RKO (cell line): ENCODE measurements at regions not wholly inside any gene's neighbourhood (a gene's known extent, or its start where the extent isn't known, plus 50 kb on each side); places are given as distances from the start of the nearest gene placed in this dataset.

ENCODE experiments used
- DNase-seq: peaks from one replicate; pipeline ENCODE4 v3.0.0-alpha.2; 2016; ENCODE audit warnings: low spot score

DNA sequence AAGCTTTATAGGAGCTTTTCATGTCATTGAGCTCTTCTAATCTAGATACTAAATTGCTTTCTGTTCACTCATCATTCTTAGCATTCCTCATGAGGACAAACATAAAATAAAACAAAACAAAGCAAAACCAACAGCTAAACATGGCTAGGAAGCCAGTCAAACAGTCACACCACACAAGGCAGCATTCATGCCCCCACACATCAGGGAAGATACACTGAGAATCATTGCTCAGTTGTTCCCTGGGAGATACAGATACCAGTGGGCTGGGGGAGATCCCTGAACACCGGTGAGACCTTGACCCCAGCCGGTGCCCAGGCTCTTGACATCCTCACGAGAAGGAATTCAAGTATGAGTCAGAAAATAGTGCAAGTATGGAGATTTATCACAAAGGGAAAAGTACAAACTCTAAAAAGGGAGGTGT is 177.9 kb upstream of the ARL4C start:
- no peak for DNase-seq

DNA sequence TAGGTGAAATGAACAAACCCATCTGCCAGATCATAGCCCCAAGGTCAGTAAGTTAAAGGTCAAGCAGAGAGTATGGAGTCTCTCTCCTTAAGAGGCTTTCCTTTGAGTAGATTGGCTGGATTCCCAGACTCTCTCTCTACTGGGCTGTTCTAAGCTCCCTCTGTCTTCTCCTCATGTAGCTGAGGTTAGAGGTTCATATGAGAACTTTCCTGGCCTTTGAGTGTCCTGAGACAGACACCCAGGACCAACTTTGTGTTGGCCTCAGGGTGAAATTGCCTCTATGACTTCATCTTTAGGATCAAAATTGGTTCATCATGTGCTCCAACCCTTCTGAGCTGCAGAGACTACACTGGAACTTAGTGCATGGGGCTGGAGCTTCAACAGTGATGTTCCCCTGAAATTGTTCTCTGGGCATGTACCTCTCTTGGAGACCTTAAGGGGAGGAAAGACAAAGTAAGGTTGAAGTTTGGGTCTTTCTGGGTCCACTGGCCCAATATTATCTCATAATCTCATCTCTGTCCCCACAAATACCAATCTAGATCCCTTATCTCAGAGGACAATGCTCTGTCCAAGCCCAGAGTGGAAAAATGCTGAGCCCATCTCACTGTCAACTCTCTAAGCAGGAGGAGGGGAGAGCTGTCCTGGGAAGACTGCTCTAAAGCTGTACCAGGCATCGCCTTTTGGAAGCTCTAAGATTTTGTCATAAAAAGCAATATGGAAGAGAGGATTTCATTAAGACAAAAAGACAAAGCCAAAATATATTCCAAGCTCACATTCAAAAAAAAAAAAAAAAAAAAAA is 177.3 kb upstream of the ARL4C start:
- no peak for DNase-seq

- DNase-seq = no peak
Measured at GRCh38 chr2:234673501-234673900, 176.6 kb upstream of the ARL4C start.

GRCh38 chr2:234672498-234673150 is 175.7 kb upstream of the ARL4C start:
- no peak for DNase-seq

DNA sequence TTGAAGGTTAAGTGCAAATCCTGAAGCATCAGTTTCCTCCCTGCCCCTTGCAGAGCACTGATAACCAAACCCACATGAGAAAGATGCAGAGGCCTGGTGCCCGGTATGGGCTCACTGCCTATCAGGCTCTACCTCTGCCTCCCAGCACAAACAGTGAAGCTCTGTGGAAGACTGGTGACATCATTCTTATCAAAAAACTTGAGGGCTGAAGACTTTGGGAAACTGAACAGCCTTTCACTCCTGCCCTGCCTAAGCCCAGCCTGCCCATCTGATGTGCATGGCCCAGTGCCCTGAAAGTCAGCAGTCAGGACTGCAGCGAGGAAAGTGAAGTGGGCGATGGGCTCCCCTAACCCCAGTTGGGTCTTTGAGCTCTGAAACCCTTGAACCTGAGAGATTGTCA is 174.8 kb upstream of the ARL4C start:
- DNase-seq = no peak

- DNase-seq = no peak
Measured at GRCh38 chr2:234671231-234671630, 174.3 kb upstream of the ARL4C start.

- DNase-seq = no peak
Measured at GRCh38 chr2:234670806-234671205, 173.9 kb upstream of the ARL4C start.

DNA sequence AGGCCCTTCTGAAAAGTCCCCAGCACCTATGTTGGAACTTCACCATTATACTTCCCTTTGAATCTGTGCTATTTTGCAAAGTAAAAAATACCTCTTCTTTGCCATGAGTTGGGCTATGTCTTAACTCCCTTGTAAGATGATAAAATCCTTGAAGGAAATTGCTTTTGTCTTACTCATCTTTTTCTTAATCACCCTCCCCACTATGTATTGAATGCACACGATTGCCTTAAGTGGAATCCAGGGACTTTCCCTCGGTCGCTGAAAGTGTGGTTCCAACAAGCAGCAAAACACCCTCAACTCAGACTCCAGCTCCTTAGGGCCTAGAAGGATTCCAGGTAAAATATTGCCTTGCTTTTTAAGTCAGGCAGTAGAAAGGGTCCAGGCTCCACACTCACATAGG is 173.2 kb upstream of the ARL4C start:
- DNase-seq = no peak

- DNase-seq = no peak
Measured at GRCh38 chr2:234669621-234670020, 172.7 kb upstream of the ARL4C start.

DNA sequence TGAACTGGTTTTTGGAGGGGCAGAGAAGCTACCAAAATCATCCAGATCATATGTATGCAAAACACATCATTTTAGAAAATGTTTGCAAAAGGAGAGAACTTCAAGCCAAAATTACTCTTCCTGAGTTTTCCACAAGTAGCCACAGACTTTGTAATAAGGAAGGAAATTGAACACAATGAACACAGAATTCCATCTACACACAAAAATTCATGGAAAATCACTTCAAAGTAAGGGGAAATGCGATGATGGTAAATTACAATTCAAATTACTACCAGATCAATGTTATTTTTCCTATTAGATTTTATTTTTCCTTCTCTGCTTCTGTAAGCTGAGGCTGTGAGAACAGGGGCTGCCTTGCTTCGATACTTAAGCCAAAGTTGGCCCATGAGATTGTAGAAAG is 172.1 kb upstream of the ARL4C start:
- DNase-seq = no peak

GRCh38 chr2:234666911-234667310 is 170.0 kb upstream of the ARL4C start:
- DNase-seq = no peak

GRCh38 chr2:234665304-234665703 is 168.4 kb upstream of the ARL4C start:
- DNase-seq = no peak

DNA sequence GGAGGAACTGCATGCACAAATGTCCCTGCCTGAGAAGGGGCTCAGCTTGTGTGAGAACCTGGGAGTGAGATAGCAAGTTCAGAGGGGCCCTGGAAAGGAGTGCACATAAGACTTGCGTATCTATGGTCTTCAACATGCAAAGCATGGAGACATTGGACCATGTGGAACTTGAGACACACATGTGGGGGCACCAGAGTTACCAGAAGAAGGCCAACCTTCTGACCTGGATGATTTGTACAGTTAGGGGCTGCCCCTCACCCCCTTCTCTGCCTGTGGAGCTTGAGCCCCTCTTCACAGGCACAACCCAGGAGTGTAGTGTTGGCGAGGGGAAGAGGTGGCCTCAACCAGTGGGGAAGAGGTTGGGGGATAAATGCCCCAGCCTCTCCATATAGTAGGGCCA is 165.0 kb upstream of the ARL4C start:
- DNase-seq = no peak

DNA sequence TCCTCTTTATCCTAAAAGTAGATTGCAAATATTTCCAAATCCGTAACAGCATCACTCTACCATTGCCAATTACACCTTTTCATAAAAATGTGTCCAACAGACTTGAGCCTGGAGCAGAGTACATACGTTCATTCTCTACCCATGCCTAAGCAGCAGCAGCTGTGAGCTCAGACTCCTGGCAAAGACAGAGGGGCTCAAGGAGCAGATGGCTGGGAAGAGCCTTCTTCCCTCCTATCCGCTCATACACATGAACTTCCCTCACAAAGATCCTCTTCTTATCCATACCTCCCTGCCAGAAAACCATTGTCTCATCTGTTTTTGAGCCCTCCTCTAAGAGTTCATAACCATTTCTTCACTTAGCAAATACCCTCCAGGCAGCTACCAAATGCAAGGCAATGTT is 164.3 kb upstream of the ARL4C start:
- DNase-seq = no peak

DNA sequence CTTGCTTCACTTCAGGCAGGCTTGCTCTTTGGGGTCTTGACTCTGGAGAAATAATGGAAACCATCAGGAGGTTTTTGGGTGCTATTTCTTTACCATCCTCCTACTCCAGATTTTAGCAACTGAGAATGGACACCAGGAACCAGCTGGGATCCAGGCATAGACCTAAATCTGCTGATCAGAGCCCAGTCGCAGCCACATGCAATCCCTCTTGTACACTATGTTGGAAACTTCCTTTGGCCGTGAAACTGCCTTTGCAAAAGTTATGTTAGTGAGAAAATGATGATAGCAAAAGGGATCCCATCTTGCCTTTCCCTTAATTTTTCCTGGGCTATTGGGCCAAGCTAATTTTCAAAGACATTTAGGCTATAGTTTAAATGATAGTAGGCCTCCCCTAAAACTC is 158.8 kb upstream of the ARL4C start:
- DNase-seq = no peak

DNA sequence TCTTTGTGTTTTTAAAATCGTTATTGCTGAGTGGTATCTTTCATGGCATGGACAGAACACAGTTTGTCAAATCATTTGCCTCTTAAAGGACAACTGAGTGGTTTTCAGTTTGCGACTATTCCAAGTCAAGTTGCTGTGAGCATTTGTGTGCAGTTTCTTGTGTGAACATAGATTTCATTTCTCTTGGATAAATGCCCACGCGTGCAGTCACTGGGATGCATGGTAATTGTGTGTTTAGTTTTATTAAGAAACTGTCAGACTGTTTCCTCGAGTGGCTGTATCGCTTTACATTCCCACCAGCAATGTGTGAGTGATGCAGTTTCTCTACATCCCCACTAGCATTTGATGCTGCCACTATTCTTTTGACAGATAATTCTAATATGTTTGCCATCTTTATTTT is 154.0 kb upstream of the ARL4C start:
- no peak for DNase-seq

DNA sequence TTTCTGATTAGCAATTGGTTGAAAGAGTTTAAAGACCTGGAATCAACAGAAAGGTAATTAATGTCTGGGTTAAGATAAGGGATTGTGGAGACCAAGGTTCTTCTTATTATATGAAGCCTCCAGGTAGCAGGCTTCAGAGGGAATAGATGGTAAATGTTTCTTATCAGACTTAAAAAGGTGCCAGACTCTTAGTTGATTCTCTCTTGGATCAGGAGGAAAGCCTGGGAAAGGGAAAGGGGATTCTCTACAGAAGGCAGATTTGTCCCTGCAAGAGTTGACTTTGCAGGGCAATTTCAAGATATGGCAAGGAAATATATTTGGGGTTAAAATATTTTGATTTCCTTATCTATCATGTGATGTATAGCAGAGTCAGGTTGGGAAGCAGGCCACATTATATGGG is 153.1 kb upstream of the ARL4C start:
- DNase-seq = no peak

DNA sequence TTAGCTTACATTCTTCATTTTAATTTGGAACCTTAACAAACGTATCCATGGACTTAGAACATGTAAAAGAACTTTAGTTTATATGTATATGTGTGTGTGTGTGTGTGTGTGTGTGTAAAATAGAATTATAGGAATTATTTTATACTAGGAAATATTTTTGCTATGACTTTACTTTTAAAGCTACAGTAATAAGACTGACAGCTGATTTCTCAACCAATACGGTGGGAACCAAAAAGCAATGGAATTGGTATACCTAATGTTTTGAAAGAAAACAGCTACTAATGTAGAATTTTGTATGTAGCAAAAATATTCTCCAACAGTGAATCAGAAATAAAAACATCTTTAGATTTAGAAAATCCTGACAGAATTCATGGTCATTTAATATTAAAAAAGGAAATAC is 146.5 kb upstream of the ARL4C start:
- no peak for DNase-seq

DNA sequence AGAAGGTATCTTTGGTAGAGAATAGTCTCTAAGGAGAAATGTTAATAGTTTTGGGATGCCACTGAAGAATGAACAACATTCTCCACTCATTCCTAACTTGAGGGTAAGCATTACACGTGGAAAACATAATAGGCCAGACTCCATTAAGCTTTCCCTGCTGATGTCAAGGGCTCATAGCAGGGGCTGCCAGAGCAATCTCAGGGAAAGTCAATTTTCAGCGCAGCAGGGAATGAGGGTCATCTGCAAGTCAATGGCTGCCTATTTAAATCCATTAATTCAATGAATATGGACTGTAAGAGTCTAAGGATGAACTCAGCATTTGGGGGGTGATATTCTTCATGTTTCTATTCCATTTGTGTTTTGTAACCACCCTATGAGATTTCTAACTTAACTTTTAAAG is 144.2 kb upstream of the ARL4C start:
- DNase-seq = no peak

- DNase-seq = no peak
Measured at GRCh38 chr2:234640657-234641056, 143.8 kb upstream of the ARL4C start.

GRCh38 chr2:234638966-234639365 is 142.1 kb upstream of the ARL4C start:
- DNase-seq = no peak

DNA sequence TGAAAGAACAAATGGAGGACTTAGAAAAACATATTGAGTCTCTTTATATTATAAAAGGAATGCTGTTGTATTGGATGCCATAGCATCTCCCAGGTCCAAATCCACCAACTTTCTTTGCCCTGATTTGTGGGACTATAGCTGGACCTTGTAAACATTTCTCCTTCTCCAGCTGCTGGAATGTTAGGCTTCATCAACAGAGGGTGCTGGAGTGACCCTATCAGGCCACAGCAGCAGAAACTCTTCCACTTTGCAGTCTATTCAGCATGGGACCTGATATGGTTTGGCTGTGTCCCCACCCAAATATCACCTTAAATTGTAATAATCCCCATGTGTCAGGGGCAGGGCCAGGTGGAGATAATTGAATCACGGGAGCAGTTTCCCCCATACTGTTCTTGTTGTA is 138.4 kb upstream of the ARL4C start:
- no peak for DNase-seq

DNA sequence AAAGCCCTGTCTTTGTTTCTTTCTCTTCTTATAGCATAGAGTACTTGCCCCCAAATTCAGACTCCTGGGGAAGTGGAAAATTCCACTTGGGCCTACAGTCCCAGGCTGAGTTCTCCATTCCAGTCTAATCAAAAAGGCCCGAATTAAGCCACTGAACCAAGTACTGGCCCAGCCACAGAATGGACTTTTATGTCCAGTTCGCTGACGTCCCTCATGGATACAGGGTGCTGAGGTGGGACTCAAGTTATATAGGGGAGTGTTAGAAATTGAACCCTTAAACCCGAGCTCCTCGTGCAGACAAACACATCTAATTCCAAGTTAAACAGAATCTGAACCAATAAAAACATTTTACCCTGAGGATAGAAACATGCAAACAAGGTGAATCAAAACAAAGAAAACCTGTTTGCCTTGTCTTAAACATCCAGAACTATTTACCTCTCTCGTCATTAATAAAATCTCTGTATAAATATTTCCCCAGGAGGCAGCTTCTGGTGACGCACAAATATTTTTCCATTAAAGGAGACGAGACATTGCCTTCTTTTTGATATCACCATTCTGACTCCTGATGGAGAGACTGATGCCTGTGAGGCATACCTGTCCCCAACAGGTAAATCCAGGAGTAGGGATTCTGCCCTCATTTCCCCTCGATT is 136.8 kb upstream of the ARL4C start:
- DNase-seq = no peak
